Neural cell (in vitro differentiated cells): ENCODE measurements at regions not wholly inside any gene's neighbourhood (a gene's known extent, or its start where the extent isn't known, plus 50 kb on each side); places are given as distances from the start of the nearest gene placed in this dataset.

Experiments
- CTCF ChIP-seq: fragments of 450-650 bp; IDR thresholded peaks from 2 replicates; pipeline ENCODE4 v1.5.1; 2014; ENCODE audit warnings: antibody characterized with exemption, mild to moderate bottlenecking, moderate library complexity; ENCODE audit not compliant: poor library complexity, severe bottlenecking
- POLR2AphosphoS5 ChIP-seq: IDR thresholded peaks from 2 replicates; pipeline ENCODE4 v1.6.1; 2012
- SMC3 ChIP-seq: fragments of 450-650 bp; conservative IDR thresholded peaks from 2 replicates; pipeline ENCODE4 v1.6.1; 2014; ENCODE audit warnings: antibody characterized with exemption, mild to moderate bottlenecking, moderate library complexity; ENCODE audit not compliant: poor library complexity

GRCh38 chr2:129237966-129238725 lies 741.3 kb upstream of the RAB6C start:
- TF ChIP-seq POLR2AphosphoS5 (no peak), SMC3 (no peak), CTCF (no peak)
